ENCODE measurements at regions not wholly inside any gene's neighbourhood (a gene's known extent, or its start where the extent isn't known, plus 50 kb on each side); places are given as distances from the start of the nearest gene placed in this dataset.
"Not testable (repeated sequence)": the region's sequence is repeated elsewhere in the genome, so short reads cannot be mapped to it uniquely, and the experiment has no call there.

GRCh38 chr19:28578786-28579505 is 634.0 kb downstream of the UQCRFS1 start:
- no peak for DNase-seq (ENCODE audit: extremely low spot score)
- ChIA-PET CTCF (no interaction called here), POLR2A (no interaction called here)
- no peak for TF ChIP-seq CTCF (IDR thresholded peaks at IDR 0.05; ENCODE audit: control extremely low read depth, extremely low read depth, low read depth, missing control alignments)

DNA sequence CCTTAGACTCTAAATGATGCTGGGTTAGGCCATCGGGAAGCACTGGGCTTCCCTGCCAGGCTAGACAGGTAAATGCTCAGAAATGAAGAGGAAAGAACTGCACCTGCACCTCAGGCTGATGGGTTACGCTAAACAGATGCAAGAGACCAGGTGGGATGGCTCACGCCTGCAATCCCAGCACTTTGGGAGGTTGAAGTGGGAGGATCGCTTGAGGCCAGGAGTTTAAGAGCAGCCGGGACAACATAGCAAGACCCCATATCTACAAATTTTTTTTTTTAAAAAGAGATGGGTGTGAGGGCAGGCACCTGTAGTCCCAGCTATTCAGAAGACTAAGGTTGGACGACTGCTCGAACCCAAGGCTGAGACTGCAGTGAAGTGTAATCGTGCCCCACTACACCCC is 634.7 kb downstream of the UQCRFS1 start:
- DNase-seq (ENCODE audit: extremely low spot score), result no peak
- POLR2A ChIA-PET, result no interaction called here

GRCh38 chr19:28577666-28578065 is 635.3 kb downstream of the UQCRFS1 start:
- ChIA-PET POLR2A (no interaction called here), CTCF (no interaction called here)
- TF ChIP-seq CTCF (IDR thresholded peaks at IDR 0.05; ENCODE audit: control extremely low read depth, extremely low read depth, low read depth, missing control alignments), result no peak
- DNase-seq (ENCODE audit: extremely low spot score), result no peak

More for the DNA sequence above, 634.7 kb downstream of the UQCRFS1 start:
- CTCF ChIA-PET, result no interaction called here
- TF ChIP-seq CTCF (IDR thresholded peaks at IDR 0.05; ENCODE audit: control extremely low read depth, extremely low read depth, low read depth, missing control alignments), result no peak

GRCh38 chr19:28577233-28577632 is 635.7 kb downstream of the UQCRFS1 start:
- ChIA-PET CTCF (no interaction called here), POLR2A (no interaction called here)
- TF ChIP-seq CTCF (IDR thresholded peaks at IDR 0.05; ENCODE audit: control extremely low read depth, extremely low read depth, low read depth, missing control alignments), result no peak
- no peak for DNase-seq (ENCODE audit: extremely low spot score)

DNA sequence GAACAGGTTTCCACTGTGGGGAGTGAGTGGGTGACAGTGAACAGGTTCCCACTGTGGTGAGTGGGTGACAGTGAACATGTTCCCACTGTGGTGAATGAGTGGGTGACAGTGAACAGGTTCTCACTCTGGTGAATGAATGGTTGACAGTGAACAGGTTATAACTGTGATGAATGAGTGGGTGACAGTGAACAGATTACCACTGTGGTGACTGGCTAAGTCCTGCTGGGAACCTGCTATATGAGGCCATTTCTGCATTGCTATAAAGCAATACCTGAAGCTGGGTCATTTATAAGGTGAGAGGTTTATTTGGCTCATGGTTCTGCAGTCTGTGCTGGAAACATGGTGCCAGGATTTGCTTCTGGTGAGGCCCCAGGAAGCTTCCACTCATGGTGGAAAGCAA is 637.1 kb downstream of the UQCRFS1 start:
- ChIA-PET CTCF (no interaction called here), POLR2A (no interaction called here)
- no peak for DNase-seq (ENCODE audit: extremely low spot score)
- TF ChIP-seq CTCF (IDR thresholded peaks at IDR 0.05; ENCODE audit: control extremely low read depth, extremely low read depth, low read depth, missing control alignments), result no peak

GRCh38 chr19:28575312-28575711 is 637.6 kb downstream of the UQCRFS1 start:
- DNase-seq (ENCODE audit: extremely low spot score); CTCF ChIA-PET; POLR2A ChIA-PET: not testable (repeated sequence)

- no peak for TF ChIP-seq CTCF (IDR thresholded peaks at IDR 0.05; ENCODE audit: control extremely low read depth, extremely low read depth, low read depth, missing control alignments)
- ChIA-PET CTCF (no interaction called here), POLR2A (no interaction called here)
Measured at GRCh38 chr19:28574212-28574611, 638.7 kb downstream of the UQCRFS1 start.

More at GRCh38 chr19:28574212-28574611, 638.7 kb downstream of the UQCRFS1 start:
- DNase-seq (ENCODE audit: extremely low spot score), result no peak
